Glutamatergic neuron (in vitro differentiated cells): ENCODE measurements at regions not wholly inside any gene's neighbourhood (a gene's known extent, or its start where the extent isn't known, plus 50 kb on each side); places are given as distances from the start of the nearest gene placed in this dataset.

Experiments used
- DNase-seq: peaks from one replicate; pipeline ENCODE4 v3.0.0; 2022
- H3K27ac Mint-ChIP-seq: one replicate; pipeline ENCODE4 v1.8.0; 2020; ENCODE audit warnings: mild to moderate bottlenecking, mixed read lengths, inconsistent platforms; ENCODE audit not compliant: unreplicated experiment
- H3K27me3 Mint-ChIP-seq: one replicate; pipeline ENCODE4 v1.8.0; 2020; ENCODE audit warnings: mild to moderate bottlenecking, moderate library complexity, mixed read lengths, inconsistent platforms; ENCODE audit not compliant: unreplicated experiment
- H3K36me3 Mint-ChIP-seq: one replicate; pipeline ENCODE4 v1.8.0; 2020; ENCODE audit warnings: mild to moderate bottlenecking, mixed read lengths, inconsistent platforms; ENCODE audit not compliant: unreplicated experiment
- H3K4me1 Mint-ChIP-seq: one replicate; pipeline ENCODE4 v1.8.0; 2020; ENCODE audit warnings: mild to moderate bottlenecking, low read depth, mixed read lengths, inconsistent platforms; ENCODE audit not compliant: unreplicated experiment
- H3K4me3 Mint-ChIP-seq: one replicate; pipeline ENCODE4 v1.8.0; 2020; ENCODE audit warnings: mild to moderate bottlenecking, mixed read lengths, inconsistent platforms; ENCODE audit not compliant: unreplicated experiment
- H3K9me3 Mint-ChIP-seq: one replicate; pipeline ENCODE4 v1.8.0; 2020; ENCODE audit warnings: mild to moderate bottlenecking, moderate library complexity, mixed read lengths, inconsistent platforms; ENCODE audit not compliant: unreplicated experiment
- CTCF ChIP-seq: fragments of 200-600 bp; sonication (generic); IDR thresholded peaks from one replicate; pipeline ENCODE4 v1.5.0; 2021; ENCODE audit not compliant: partially characterized antibody, unreplicated experiment

- Mint-ChIP-seq H3K36me3 (no peaks in the 10 kb centered on the region), H3K9me3 (no peaks in the 10 kb centered on the region), H3K4me1 (no peaks in the 10 kb centered on the region), H3K27me3 (no peaks in the 10 kb centered on the region), H3K27ac (no peak overlapping the region), H3K4me3 (no peak overlapping the region)
- DNase-seq = no peak
- no peak for TF ChIP-seq CTCF
Measured at GRCh38 chr3:61452535-61453090, 108.8 kb upstream of the PTPRG start.

GRCh38 chr3:61454006-61454585, 107.3 kb upstream of the PTPRG start:
- Mint-ChIP-seq H3K4me1 (no peaks in the 10 kb centered on the region), H3K27me3 (no peaks in the 10 kb centered on the region), H3K36me3 (no peaks in the 10 kb centered on the region), H3K9me3 (no peaks in the 10 kb centered on the region), H3K27ac (no peak overlapping the region), H3K4me3 (no peak overlapping the region)
- TF ChIP-seq CTCF = no peak
- no peak for DNase-seq

GRCh38 chr3:61454801-61455200, 106.6 kb upstream of the PTPRG start:
- no peak for TF ChIP-seq CTCF
- Mint-ChIP-seq H3K27me3 (no peaks in the 10 kb centered on the region), H3K4me1 (no peaks in the 10 kb centered on the region), H3K4me3 (no peak overlapping the region), H3K27ac (no peak overlapping the region), H3K9me3 (no peaks in the 10 kb centered on the region), H3K36me3 (no peaks in the 10 kb centered on the region)
- DNase-seq = no peak

GRCh38 chr3:61460636-61461035, 100.7 kb upstream of the PTPRG start:
- H3K4me1 Mint-ChIP-seq = no peaks in the 10 kb centered on the region
- H3K4me3 Mint-ChIP-seq = no peak overlapping the region
- no peak overlapping the region for H3K27ac Mint-ChIP-seq
- no peaks in the 10 kb centered on the region for H3K9me3 Mint-ChIP-seq
- no peak for DNase-seq
- H3K36me3 Mint-ChIP-seq = no peaks in the 10 kb centered on the region
- no peak for TF ChIP-seq CTCF
- H3K27me3 Mint-ChIP-seq = no peaks in the 10 kb centered on the region

GRCh38 chr3:61463191-61463590, 98.2 kb upstream of the PTPRG start:
- no peaks in the 10 kb centered on the region for H3K9me3 Mint-ChIP-seq
- no peaks in the 10 kb centered on the region for H3K27me3 Mint-ChIP-seq
- no peak for TF ChIP-seq CTCF
- no peak overlapping the region for H3K4me3 Mint-ChIP-seq
- no peak overlapping the region for H3K27ac Mint-ChIP-seq
- no peaks in the 10 kb centered on the region for H3K4me1 Mint-ChIP-seq
- DNase-seq = no peak
- no peaks in the 10 kb centered on the region for H3K36me3 Mint-ChIP-seq
